Neural progenitor cell (in vitro differentiated cells): ENCODE measurements at regions not wholly inside any gene's neighbourhood (a gene's known extent, or its start where the extent isn't known, plus 50 kb on each side); places are given as distances from the start of the nearest gene placed in this dataset.

Experiments
- DNase-seq: peaks from one replicate; pipeline ENCODE4 v3.0.0-alpha.2; 2016; ENCODE audit warnings: low spot score
- H2AFZ ChIP-seq: fragments of 200-600 bp; sonication (generic); replicated peaks from 2 replicates; pipeline ENCODE4 v1.6.1; 2016; ENCODE audit warnings: antibody characterized with exemption
- H3F3A ChIP-seq: fragments of 200-600 bp; sonication (generic); 2 replicates; pipeline ENCODE4 v1.6.1; 2016; ENCODE audit warnings: antibody characterized with exemption, low read depth
- H3K27ac ChIP-seq: fragments of 200-600 bp; sonication (generic); 2 replicates; pipeline ENCODE4 v1.5.1; 2016; ENCODE audit warnings: mild to moderate bottlenecking
- H3K27me3 ChIP-seq: fragments of 200-600 bp; sonication (generic); 2 replicates; pipeline ENCODE4 v1.6.1; 2016; ENCODE audit warnings: mild to moderate bottlenecking, moderate library complexity
- H3K36me3 ChIP-seq: fragments of 200-600 bp; sonication (generic); 2 replicates; pipeline ENCODE4 v1.5.1; 2016
- H3K4me1 ChIP-seq: fragments of 200-600 bp; sonication (generic); 2 replicates; pipeline ENCODE4 v1.6.1; 2016; ENCODE audit warnings: mixed run types
- H3K4me2 ChIP-seq: fragments of 200-600 bp; sonication (generic); 2 replicates; pipeline ENCODE4 v1.6.1; 2016
- H3K4me3 ChIP-seq: fragments of 200-600 bp; sonication (generic); 2 replicates; pipeline ENCODE4 v1.5.1; 2016
- H3K79me2 ChIP-seq: fragments of 200-600 bp; sonication (generic); 2 replicates; pipeline ENCODE4 v1.6.1; 2016; ENCODE audit warnings: low read depth
- H3K9ac ChIP-seq: fragments of 200-600 bp; sonication (generic); 2 replicates; pipeline ENCODE4 v1.6.1; 2016
- H3K9me3 ChIP-seq: fragments of 200-600 bp; sonication (generic); 2 replicates; pipeline ENCODE4 v1.5.1; 2016; ENCODE audit warnings: low read depth
- H4K20me1 ChIP-seq: fragments of 200-600 bp; sonication (generic); 2 replicates; pipeline ENCODE4 v1.6.1; 2016; ENCODE audit warnings: low read depth
- H3K27ac Mint-ChIP-seq: 3 replicates; pipeline ENCODE4 v1.8.0; 2021; ENCODE audit warnings: mixed read lengths
- H3K27me3 Mint-ChIP-seq: 2 replicates; pipeline ENCODE4 v1.8.0; 2022; ENCODE audit warnings: low read depth, mild to moderate bottlenecking, inconsistent platforms, moderate library complexity, mixed read lengths; ENCODE audit not compliant: insufficient read depth
- H3K36me3 Mint-ChIP-seq: 3 replicates; pipeline ENCODE4 v1.8.0; 2021; ENCODE audit warnings: mixed read lengths
- H3K4me1 Mint-ChIP-seq: 3 replicates; pipeline ENCODE4 v1.8.0; 2021; ENCODE audit warnings: mixed read lengths
- H3K4me3 Mint-ChIP-seq: 3 replicates; pipeline ENCODE4 v1.8.0; 2021; ENCODE audit warnings: mild to moderate bottlenecking, moderate library complexity, mixed read lengths
- H3K9me3 Mint-ChIP-seq: 3 replicates; pipeline ENCODE4 v1.8.0; 2020; ENCODE audit warnings: mixed read lengths
- EZH2 ChIP-seq: fragments of 200-600 bp; sonication (generic); IDR thresholded peaks from 2 replicates; pipeline ENCODE4 v1.6.1; 2017; ENCODE audit warnings: antibody characterized with exemption, mild to moderate bottlenecking, moderate library complexity
- EZH2phosphoT487 ChIP-seq: fragments of 200-600 bp; sonication (generic); IDR thresholded peaks from 2 replicates; pipeline ENCODE4 v1.6.1; 2017; ENCODE audit warnings: antibody characterized with exemption
- TF ChIP-seq, protein P1 (sequence below): fragments of 200-600 bp; sonication (generic); IDR thresholded peaks from 2 replicates; pipeline ENCODE4 v1.5.1; 2017; ENCODE audit warnings: antibody characterized with exemption, mild to moderate bottlenecking

GRCh38 chr4:18803781-18804180 lies 782.2 kb upstream of the LCORL start:
- no peak overlapping the region for H2AFZ ChIP-seq
- Mint-ChIP-seq H3K36me3 (no peaks in the 10 kb centered on the region), H3K9me3 (peaks cover 4% of the 10 kb centered on the region), H3K4me1 (no peaks in the 10 kb centered on the region), H3K27me3 (no peaks in the 10 kb centered on the region), H3K4me3 (no peak overlapping the region), H3K27ac (no peak overlapping the region)
- H3K9me3 ChIP-seq = no peaks in the 10 kb centered on the region
- no peaks in the 10 kb centered on the region for H3K79me2 ChIP-seq
- H3K36me3 ChIP-seq = no peaks in the 10 kb centered on the region
- no peaks in the 10 kb centered on the region for H3F3A ChIP-seq
- no peaks in the 10 kb centered on the region for H3K27me3 ChIP-seq
- no peak overlapping the region for H3K4me2 ChIP-seq
- no peaks in the 10 kb centered on the region for H4K20me1 ChIP-seq
- no peak overlapping the region for H3K27ac ChIP-seq
- TF ChIP-seq EZH2phosphoT487 = no peak
- no peak for TF ChIP-seq EZH2
- TF ChIP-seq, protein P1, sequence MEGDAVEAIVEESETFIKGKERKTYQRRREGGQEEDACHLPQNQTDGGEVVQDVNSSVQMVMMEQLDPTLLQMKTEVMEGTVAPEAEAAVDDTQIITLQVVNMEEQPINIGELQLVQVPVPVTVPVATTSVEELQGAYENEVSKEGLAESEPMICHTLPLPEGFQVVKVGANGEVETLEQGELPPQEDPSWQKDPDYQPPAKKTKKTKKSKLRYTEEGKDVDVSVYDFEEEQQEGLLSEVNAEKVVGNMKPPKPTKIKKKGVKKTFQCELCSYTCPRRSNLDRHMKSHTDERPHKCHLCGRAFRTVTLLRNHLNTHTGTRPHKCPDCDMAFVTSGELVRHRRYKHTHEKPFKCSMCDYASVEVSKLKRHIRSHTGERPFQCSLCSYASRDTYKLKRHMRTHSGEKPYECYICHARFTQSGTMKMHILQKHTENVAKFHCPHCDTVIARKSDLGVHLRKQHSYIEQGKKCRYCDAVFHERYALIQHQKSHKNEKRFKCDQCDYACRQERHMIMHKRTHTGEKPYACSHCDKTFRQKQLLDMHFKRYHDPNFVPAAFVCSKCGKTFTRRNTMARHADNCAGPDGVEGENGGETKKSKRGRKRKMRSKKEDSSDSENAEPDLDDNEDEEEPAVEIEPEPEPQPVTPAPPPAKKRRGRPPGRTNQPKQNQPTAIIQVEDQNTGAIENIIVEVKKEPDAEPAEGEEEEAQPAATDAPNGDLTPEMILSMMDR = no peak
- no peak overlapping the region for H3K4me3 ChIP-seq
- no peak for DNase-seq
- no peak overlapping the region for H3K9ac ChIP-seq
- no peaks in the 10 kb centered on the region for H3K4me1 ChIP-seq

GRCh38 chr4:18798123-18798522 lies 776.6 kb upstream of the LCORL start:
- no peak overlapping the region for H3K4me2 ChIP-seq
- no peaks in the 10 kb centered on the region for H3K9me3 ChIP-seq
- H4K20me1 ChIP-seq = no peaks in the 10 kb centered on the region
- no peak overlapping the region for H3K9ac ChIP-seq
- H3K36me3 Mint-ChIP-seq = no peaks in the 10 kb centered on the region
- H3K27me3 Mint-ChIP-seq = no peaks in the 10 kb centered on the region
- H3K27ac Mint-ChIP-seq = no peak overlapping the region
- no peaks in the 10 kb centered on the region for H3K4me1 Mint-ChIP-seq
- H3K36me3 ChIP-seq = no peaks in the 10 kb centered on the region
- H3K4me3 ChIP-seq = no peak overlapping the region
- TF ChIP-seq, protein P1 = no peak
- TF ChIP-seq EZH2 = no peak
- no peak for TF ChIP-seq EZH2phosphoT487
- H3K4me1 ChIP-seq = no peaks in the 10 kb centered on the region
- H3K9me3 Mint-ChIP-seq = no peaks in the 10 kb centered on the region
- no peak overlapping the region for H2AFZ ChIP-seq
- no peaks in the 10 kb centered on the region for H3F3A ChIP-seq
- H3K27ac ChIP-seq = no peak overlapping the region
- no peak overlapping the region for H3K4me3 Mint-ChIP-seq
- no peak for DNase-seq
- no peaks in the 10 kb centered on the region for H3K27me3 ChIP-seq
- no peaks in the 10 kb centered on the region for H3K79me2 ChIP-seq

DNA sequence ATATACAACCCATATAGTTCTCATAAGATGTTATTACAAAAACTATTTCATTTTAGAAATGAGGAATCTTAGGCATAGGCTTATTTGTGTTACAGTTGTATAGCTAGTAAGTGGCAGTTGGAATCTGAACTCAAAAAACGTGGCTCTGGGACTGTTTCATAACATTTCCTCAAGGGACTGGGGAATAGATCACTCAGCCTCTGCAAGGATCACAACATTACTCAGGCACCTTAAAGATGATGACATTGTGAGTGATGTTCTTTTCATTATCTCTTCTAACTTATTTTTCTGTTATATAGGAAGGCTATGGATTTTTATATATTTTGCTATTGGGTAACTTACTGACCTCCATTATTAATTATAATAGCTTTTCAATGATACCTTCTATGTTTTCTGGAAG lies 774.2 kb upstream of the LCORL start:
- Histone ChIP-seq H3K4me1 (no peaks in the 10 kb centered on the region), H3K79me2 (no peaks in the 10 kb centered on the region), H4K20me1 (no peaks in the 10 kb centered on the region), H3K27me3 (no peaks in the 10 kb centered on the region), H3K4me2 (no peak overlapping the region), H2AFZ (no peak overlapping the region), H3K36me3 (no peaks in the 10 kb centered on the region), H3K9me3 (no peaks in the 10 kb centered on the region), H3K4me3 (no peak overlapping the region), H3F3A (no peaks in the 10 kb centered on the region), H3K27ac (no peak overlapping the region), H3K9ac (no peak overlapping the region)
- no peak overlapping the region for H3K27ac Mint-ChIP-seq
- H3K36me3 Mint-ChIP-seq = no peaks in the 10 kb centered on the region
- no peaks in the 10 kb centered on the region for H3K9me3 Mint-ChIP-seq
- TF ChIP-seq, protein P1 = no peak
- TF ChIP-seq EZH2phosphoT487 (no peak), EZH2 (no peak)
- no peaks in the 10 kb centered on the region for H3K27me3 Mint-ChIP-seq
- no peak for DNase-seq
- no peak overlapping the region for H3K4me3 Mint-ChIP-seq
- H3K4me1 Mint-ChIP-seq = no peaks in the 10 kb centered on the region
